ENCODE measurements at regions not wholly inside any gene's neighbourhood (a gene's known extent, or its start where the extent isn't known, plus 50 kb on each side); places are given as distances from the start of the nearest gene placed in this dataset.

DNA sequence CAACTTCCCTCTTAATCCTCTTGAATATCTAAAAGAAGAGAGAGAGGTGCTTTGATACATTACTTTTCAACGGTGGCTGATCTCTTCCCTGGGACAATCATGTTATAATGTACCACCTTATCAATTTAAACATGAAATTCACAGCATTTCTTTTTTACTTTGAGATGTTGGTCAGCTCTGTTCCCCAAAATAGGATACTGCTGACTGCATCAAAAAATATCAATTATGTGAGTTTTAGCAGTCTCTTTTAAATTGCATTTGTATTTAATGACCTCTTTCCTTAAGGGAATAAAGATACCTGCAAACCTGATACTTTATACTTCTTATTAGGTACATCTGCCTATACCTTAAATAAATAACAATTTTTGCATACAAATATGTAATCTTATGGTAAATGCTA lies 58.4 kb upstream of the MARCHF11 start:
- Histone ChIP-seq H4K8ac (ENCODE audit: extremely low read depth, insufficient read depth, low read length) (no peak overlapping the region), H2BK120ac (replicated peaks; ENCODE audit: low read depth, low read length) (no peak overlapping the region), H3K14ac (ENCODE audit: insufficient read length) (no peak overlapping the region), H3K79me1 (ENCODE audit: low read depth, low read length) (no peaks in the 10 kb centered on the region), H2AFZ (ENCODE audit: low read length) (no peak overlapping the region), H3K23me2 (ENCODE audit: low read depth, low read length) (no peaks in the 10 kb centered on the region), H3K9me3 (ENCODE audit: insufficient read depth in 2 of 2, low read depth in 1 of 2, low read length in 1 of 2) (no peaks in the 10 kb centered on the region), H3K36me3 (ENCODE audit: control insufficient read depth in 2 of 4, insufficient read depth in 4 of 4, low read length in 3 of 4) (no peaks in the 10 kb centered on the region), H4K5ac (ENCODE audit: insufficient read length, low read depth, low read length) (no peak overlapping the region), H3K4me2 (ENCODE audit: insufficient read depth in 1 of 2, low read depth in 2 of 2, low read length in 2 of 2) (no peak overlapping the region), H3K23ac (ENCODE audit: insufficient read length) (no peak overlapping the region), H4K20me1 (replicated peaks in 1 of 2; ENCODE audit: control insufficient read depth in 1 of 2, insufficient read depth in 2 of 2, low read length in 2 of 2) (no peaks in the 10 kb centered on the region), H3K4ac (replicated peaks; ENCODE audit: insufficient read length, low read depth, low read length) (no peak overlapping the region), H3K27me3 (replicated peaks in 1 of 4; ENCODE audit: control insufficient read depth in 3 of 4, extremely low read depth in 1 of 4, insufficient read depth in 3 of 4, low read length in 3 of 4) (no peaks in the 10 kb centered on the region), H2BK5ac (ENCODE audit: low read depth, low read length) (no peak overlapping the region), H3K27ac (ENCODE audit: low read depth, low read length) (no peak overlapping the region), H4K91ac (replicated peaks; ENCODE audit: insufficient read length, low read length) (no peak overlapping the region), H3K4me1 (replicated peaks in 1 of 4; ENCODE audit: control insufficient read depth in 3 of 4, insufficient read depth in 4 of 4, low read length in 3 of 4) (no peaks in the 10 kb centered on the region), H3K56ac (replicated peaks; ENCODE audit: insufficient read length, low read depth, low read length) (no peak overlapping the region), H2AK5ac (ENCODE audit: low read depth, low read length) (no peak overlapping the region), H2BK15ac (ENCODE audit: low read length) (no peak overlapping the region), H3K9ac (replicated peaks in 1 of 4; ENCODE audit: extremely low read depth in 1 of 4, low read depth in 3 of 4, low read length in 3 of 4) (no peak overlapping the region), H2BK12ac (ENCODE audit: low read depth, low read length) (no peak overlapping the region), H3K4me3 (ENCODE audit: extremely low read depth in 1 of 4, insufficient read depth in 2 of 4, low read depth in 3 of 4, low read length in 4 of 4) (no peak overlapping the region), H2BK20ac (ENCODE audit: low read length) (no peak overlapping the region), H3K18ac (ENCODE audit: extremely low read depth, low read length) (no peak overlapping the region), H3K79me2 (ENCODE audit: control insufficient read depth in 1 of 2, insufficient read depth in 2 of 2, low read length in 2 of 2) (no peaks in the 10 kb centered on the region)
- ChIA-PET CTCF (ENCODE audit: partially characterized antibody) (interaction anchor here (1.5 kb wide), 1 partner anchor 24 kb away, joined by 3 read pairs; no protein-coding TSS in a partner anchor), POLR2A (ENCODE audit: partially characterized antibody) (no interaction called here)
- WGBS, 2 experiments (ENCODE audit: extremely low coverage in 1 of 2, insufficient coverage in 1 of 2, insufficient read length in 1 of 2, insufficient replicate concordance in 2 of 2, low coverage in 1 of 2, low lambda C conversion rate in 2 of 2, missing lambda C conversion rate in 1 of 2), result 89% methylated on average over 1 of the region's 1 CpG; no CpG with 5 or more reads in 1 of the 2 experiments
- DNase-seq (ENCODE audit: low read depth in 1 of 2, low spot score in 2 of 2) (no peak), FAIRE-seq (no peak)
- TF ChIP-seq, protein P1, sequence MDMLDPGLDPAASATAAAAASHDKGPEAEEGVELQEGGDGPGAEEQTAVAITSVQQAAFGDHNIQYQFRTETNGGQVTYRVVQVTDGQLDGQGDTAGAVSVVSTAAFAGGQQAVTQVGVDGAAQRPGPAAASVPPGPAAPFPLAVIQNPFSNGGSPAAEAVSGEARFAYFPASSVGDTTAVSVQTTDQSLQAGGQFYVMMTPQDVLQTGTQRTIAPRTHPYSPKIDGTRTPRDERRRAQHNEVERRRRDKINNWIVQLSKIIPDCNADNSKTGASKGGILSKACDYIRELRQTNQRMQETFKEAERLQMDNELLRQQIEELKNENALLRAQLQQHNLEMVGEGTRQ (IDR thresholded peaks at IDR 0.05; ENCODE audit: low read length), result no peak
- TF ChIP-seq SP1 (IDR thresholded peaks at IDR 0.05; ENCODE audit: low read depth, low read length), result no peak
- no peak for TF ChIP-seq NRF1 (IDR thresholded peaks at IDR 0.05; ENCODE audit: low read depth, low read length)
- TF ChIP-seq SAP30 (IDR thresholded peaks at IDR 0.05; ENCODE audit: insufficient read depth, insufficient replicate concordance, low read length), result no peak
